ENCODE measurements at regions not wholly inside any gene's neighbourhood (a gene's known extent, or its start where the extent isn't known, plus 50 kb on each side); places are given as distances from the start of the nearest gene placed in this dataset.

GRCh38 chr1:51048021-51048420 lies 54.0 kb upstream of the C1orf185 start:
- H3K9me3 Mint-ChIP-seq: no peaks in the 10 kb centered on the region
- H3K79me1 ChIP-seq (ENCODE audit: insufficient read depth, low read depth, low read length, poor library complexity, severe bottlenecking): no peaks in the 10 kb centered on the region
- H3K4me1 Mint-ChIP-seq: no peaks in the 10 kb centered on the region
- H3K9ac ChIP-seq (ENCODE audit: extremely low read depth, insufficient read length, low read length): no peak overlapping the region
- no peaks in the 10 kb centered on the region for H3K4me1 ChIP-seq (ENCODE audit: insufficient read depth, low read length)
- H3K14ac ChIP-seq (ENCODE audit: insufficient read depth, low read length): no peak overlapping the region
- no peaks in the 10 kb centered on the region for H4K20me1 ChIP-seq (ENCODE audit: control insufficient read depth, insufficient read depth, insufficient read length)
- no peak overlapping the region for H3T11ph ChIP-seq (ENCODE audit: low read length)
- no peak overlapping the region for H4K91ac ChIP-seq (ENCODE audit: insufficient read length, low read depth, low read length)
- no peak overlapping the region for H4K5ac ChIP-seq (ENCODE audit: insufficient read length, low read depth, low read length)
- H3K23ac ChIP-seq (ENCODE audit: insufficient read length, low read depth, low read length): no peak overlapping the region
- no peak overlapping the region for H2BK5ac ChIP-seq (ENCODE audit: insufficient read length, low read length)
- H3K9me3 ChIP-seq (ENCODE audit: control insufficient read depth, low read depth, low read length): no peaks in the 10 kb centered on the region
- no peaks in the 10 kb centered on the region for H3K23me2 ChIP-seq (ENCODE audit: insufficient read length, low read depth, low read length, poor library complexity, severe bottlenecking)
- H2BK15ac ChIP-seq (ENCODE audit: low read depth, low read length): no peak overlapping the region
- H2BK20ac ChIP-seq (ENCODE audit: low read depth, low read length, poor library complexity, severe bottlenecking): no peak overlapping the region
- no peak overlapping the region for H2AK5ac ChIP-seq (ENCODE audit: insufficient read length, low read length)
- no peak overlapping the region for H2AFZ ChIP-seq (ENCODE audit: low read length)
- H3K4me2 ChIP-seq (ENCODE audit: insufficient read depth, insufficient read length, low read length): no peak overlapping the region
- no peak overlapping the region for H2BK120ac ChIP-seq (ENCODE audit: low read depth, low read length, poor library complexity, severe bottlenecking)
- no peak overlapping the region for H4K8ac ChIP-seq (replicated peaks; ENCODE audit: insufficient read length, low read depth, low read length)
- H3K18ac ChIP-seq (ENCODE audit: insufficient read length, low read depth, low read length): no peak overlapping the region
- no peak overlapping the region for H3K56ac ChIP-seq (ENCODE audit: insufficient read length, low read depth, low read length)
- H3K27ac Mint-ChIP-seq: no peak overlapping the region
- H3K36me3 Mint-ChIP-seq (ENCODE audit: insufficient read depth in 1 of 3, low read depth in 3 of 3): no peaks in the 10 kb centered on the region
- peaks cover 8% of the 10 kb centered on the region for H3K27me3 Mint-ChIP-seq (ENCODE audit: low read depth)
- WGBS (ENCODE audit: extremely low coverage, insufficient read length, low lambda C conversion rate): no CpG with 5 or more reads among the region's 1 CpG
- no peak overlapping the region for H3K27ac ChIP-seq (ENCODE audit: insufficient read length, low read depth, low read length)
- H3K27me3 ChIP-seq (ENCODE audit: insufficient read depth, low read length): no peaks in the 10 kb centered on the region
- no peak overlapping the region for H3K4me3 Mint-ChIP-seq
- no peak overlapping the region for H3K4ac ChIP-seq (ENCODE audit: low read depth, low read length)
- H3K79me2 ChIP-seq (ENCODE audit: insufficient read depth, low read length): no peaks in the 10 kb centered on the region
- DNase-seq: no peak
- H2BK12ac ChIP-seq (ENCODE audit: insufficient read length, low read depth, low read length): no peak overlapping the region
- TF ChIP-seq CTCF (conservative IDR thresholded peaks at IDR 0.05): no peak

Data from H9 (cell line).